ENCODE measurements at regions not wholly inside any gene's neighbourhood (a gene's known extent, or its start where the extent isn't known, plus 50 kb on each side); places are given as distances from the start of the nearest gene placed in this dataset.

GRCh38 chr15:35657679-35658311 is 111.8 kb upstream of the DPH6 start:
- no peaks in the 10 kb centered on the region for H3K27me3 ChIP-seq (ENCODE audit: control insufficient read depth in 1 of 2, insufficient read depth in 2 of 2, low read length in 2 of 2)
- POLR2A ChIA-PET: no interaction called here
- no peak overlapping the region for H3K4me2 ChIP-seq (ENCODE audit: low read depth, low read length)
- CTCF ChIA-PET (ENCODE audit: low intra/inter-chr PET ratio, low total read pairs): no interaction called here
- H3K27ac ChIP-seq (ENCODE audit: extremely low read length, insufficient read depth, low read length): no peak overlapping the region
- no peaks in the 10 kb centered on the region for H4K20me1 ChIP-seq (ENCODE audit: insufficient read depth, low read length)
- in situ Hi-C loops (cut with HindIII; ENCODE audit: extremely low pct_ligation_motif_present, low pct_unique_long_range_greater_than_20kb) (no loop called here), intact Hi-C loops (cut with micrococcal nuclease; ENCODE audit: unreplicated experiment) (no loop called here)
- ATAC-seq (no peak), FAIRE-seq (no peak), DNase-seq (ENCODE audit: low spot score) (no peak)
- no peaks in the 10 kb centered on the region for H3K36me3 ChIP-seq (replicated peaks in 1 of 2; ENCODE audit: control insufficient read depth in 1 of 2, insufficient read depth in 2 of 2, low read length in 2 of 2)
- 27% methylated on average over 4 of the region's 4 CpGs for WGBS (ENCODE audit: low lambda C conversion rate)
- no peak overlapping the region for H3K4me3 ChIP-seq (replicated peaks in 1 of 3; ENCODE audit: insufficient read depth in 1 of 3, low read depth in 2 of 3, low read length in 3 of 3)
- no peaks in the 10 kb centered on the region for H3K9me3 ChIP-seq (ENCODE audit: low read length)
- BruUV-seq (replicated peaks): no TSS peak
- TF ChIP-seq IRF2 (CRISPR knock-in tag; IDR thresholded peaks at IDR 0.05) (no peak), ZFAT (CRISPR knock-in tag; conservative IDR thresholded peaks at IDR 0.05) (no peak), DNMT3B (CRISPR knock-in tag; conservative IDR thresholded peaks at IDR 0.05) (no peak)
- H2AFZ ChIP-seq (ENCODE audit: low read length): no peak overlapping the region
- H3K4me1 ChIP-seq (ENCODE audit: insufficient read depth, low read length): no peaks in the 10 kb centered on the region
- H3K79me2 ChIP-seq (ENCODE audit: insufficient read depth, low read length): no peaks in the 10 kb centered on the region
- H3K9ac ChIP-seq (ENCODE audit: insufficient read depth, low read depth, low read length): no peak overlapping the region

- TF ChIP-seq ZMYM4 (CRISPR knock-in tag; IDR thresholded peaks at IDR 0.05) (no peak), NR2C2 (CRISPR knock-in tag; IDR thresholded peaks at IDR 0.05; ENCODE audit: borderline replicate concordance) (no peak), ZNF337 (CRISPR knock-in tag; IDR thresholded peaks at IDR 0.05; ENCODE audit: borderline replicate concordance, low read depth) (no peak), KDM5A (IDR thresholded peaks at IDR 0.05; ENCODE audit: borderline replicate concordance, low read length) (no peak), TMF1 (CRISPR knock-in tag; IDR thresholded peaks at IDR 0.05; ENCODE audit: low read depth) (no peak)
- Histone ChIP-seq H3K4me1 (ENCODE audit: insufficient read depth, low read length) (no peaks in the 10 kb centered on the region), H3K9ac (ENCODE audit: insufficient read depth, low read depth, low read length) (no peak overlapping the region), H3K4me2 (ENCODE audit: low read depth, low read length) (no peak overlapping the region), H3K27ac (ENCODE audit: extremely low read length, insufficient read depth, low read length) (no peak overlapping the region), H3K36me3 (replicated peaks in 1 of 2; ENCODE audit: control insufficient read depth in 1 of 2, insufficient read depth in 2 of 2, low read length in 2 of 2) (no peaks in the 10 kb centered on the region), H3K27me3 (ENCODE audit: control insufficient read depth in 1 of 2, insufficient read depth in 2 of 2, low read length in 2 of 2) (no peaks in the 10 kb centered on the region), H3K4me3 (replicated peaks in 1 of 3; ENCODE audit: insufficient read depth in 1 of 3, low read depth in 2 of 3, low read length in 3 of 3) (no peak overlapping the region), H3K9me3 (ENCODE audit: low read length) (no peaks in the 10 kb centered on the region), H2AFZ (ENCODE audit: low read length) (no peak overlapping the region), H3K79me2 (ENCODE audit: insufficient read depth, low read length) (no peaks in the 10 kb centered on the region), H4K20me1 (ENCODE audit: insufficient read depth, low read length) (no peaks in the 10 kb centered on the region)
- intact Hi-C loops (cut with micrococcal nuclease; ENCODE audit: unreplicated experiment): no loop called here
- ATAC-seq (no peak), DNase-seq (ENCODE audit: low spot score) (no peak), FAIRE-seq (no peak)
- in situ Hi-C loops (cut with HindIII; ENCODE audit: extremely low pct_ligation_motif_present, low pct_unique_long_range_greater_than_20kb): no loop called here
- CTCF ChIA-PET (ENCODE audit: low intra/inter-chr PET ratio, low total read pairs): no interaction called here
- POLR2A ChIA-PET: no interaction called here
- no TSS peak for BruUV-seq (replicated peaks)
- 7% methylated on average over 2 of the region's 2 CpGs for WGBS (ENCODE audit: low lambda C conversion rate)
Observed at GRCh38 chr15:35663956-35664355, 118.0 kb upstream of the DPH6 start.

Measured in HepG2 (cell line).